HFF-Myc (cell line): ENCODE measurements at regions not wholly inside any gene's neighbourhood (a gene's known extent, or its start where the extent isn't known, plus 50 kb on each side); places are given as distances from the start of the nearest gene placed in this dataset.

Source experiments
- DNase-seq: peaks from one replicate; pipeline ENCODE4 v3.0.0-alpha.2; 2011; ENCODE audit warnings: low read depth; ENCODE audit errors: extremely low read depth
- H3K4me3 ChIP-seq: replicated peaks from 2 replicates; pipeline ENCODE4 v1.5.1; 2011; ENCODE audit warnings: low read depth, mild to moderate bottlenecking, control low read depth, low read length
- CTCF ChIP-seq: IDR thresholded peaks from 2 replicates; pipeline ENCODE4 v1.5.1; 2012; ENCODE audit warnings: mild to moderate bottlenecking, low read depth, low read length, control low read depth; ENCODE audit errors: missing control alignments

GRCh38 chr6:90375681-90376439 is 79.2 kb upstream of the BACH2 start:
- no peak for TF ChIP-seq CTCF
- no peak overlapping the region for H3K4me3 ChIP-seq
- DNase-seq = peak; percentile 51

GRCh38 chr6:90374201-90374600 is 77.6 kb upstream of the BACH2 start:
- peak; percentile 37 for DNase-seq
- no peak for TF ChIP-seq CTCF
- no peak overlapping the region for H3K4me3 ChIP-seq

- TF ChIP-seq CTCF = no peak
- DNase-seq = no peak
Measured at GRCh38 chr6:90372885-90373284, 76.2 kb upstream of the BACH2 start.

GRCh38 chr6:90372450-90372849 is 75.8 kb upstream of the BACH2 start:
- no peak for TF ChIP-seq CTCF
- H3K4me3 ChIP-seq = no peak overlapping the region
- DNase-seq = no peak

More at GRCh38 chr6:90372885-90373284, 76.2 kb upstream of the BACH2 start:
- H3K4me3 ChIP-seq = no peak overlapping the region

GRCh38 chr6:90370493-90370959 is 73.9 kb upstream of the BACH2 start:
- no peak overlapping the region for H3K4me3 ChIP-seq
- TF ChIP-seq CTCF = no peak
- DNase-seq = no peak

GRCh38 chr6:90369651-90370050 is 73.0 kb upstream of the BACH2 start:
- no peak for DNase-seq
- TF ChIP-seq CTCF = no peak
- H3K4me3 ChIP-seq = no peak overlapping the region
